ENCODE measurements at regions not wholly inside any gene's neighbourhood (a gene's known extent, or its start where the extent isn't known, plus 50 kb on each side); places are given as distances from the start of the nearest gene placed in this dataset.

GRCh38 chr22:46076651-46077339, 73.5 kb upstream of the PPARA start:
- Histone ChIP-seq H3K4me3 (ENCODE audit: low read length) (no peak overlapping the region), H3K27ac (ENCODE audit: low read depth, low read length) (no peak overlapping the region), H3K27me3 (ENCODE audit: insufficient read depth, low read length) (peaks cover 55% of the 10 kb centered on the region), H3K36me3 (ENCODE audit: insufficient read depth, low read length) (no peaks in the 10 kb centered on the region), H3K9me3 (ENCODE audit: insufficient read depth, low read depth, low read length) (no peaks in the 10 kb centered on the region), H3K9ac (ENCODE audit: low read depth, low read length) (no peak overlapping the region), H3K4me1 (ENCODE audit: insufficient read depth, low read length) (no peaks in the 10 kb centered on the region; the same call in 1 of the 2 replicates)
- WGBS: 91% methylated on average over 22 of the region's 23 CpGs

GRCh38 chr22:46077669-46078099, 72.6 kb upstream of the PPARA start:
- H3K9ac ChIP-seq (ENCODE audit: low read depth, low read length): no peak overlapping the region
- H3K9me3 ChIP-seq (ENCODE audit: insufficient read depth, low read depth, low read length): no peaks in the 10 kb centered on the region
- no peak overlapping the region for H3K27ac ChIP-seq (ENCODE audit: low read depth, low read length)
- H3K4me1 ChIP-seq (ENCODE audit: insufficient read depth, low read length): no peaks in the 10 kb centered on the region; the same call in 1 of the 2 replicates
- 90% methylated on average over 12 of the region's 12 CpGs for WGBS
- no peak overlapping the region for H3K4me3 ChIP-seq (ENCODE audit: low read length)
- H3K36me3 ChIP-seq (ENCODE audit: insufficient read depth, low read length): no peaks in the 10 kb centered on the region
- H3K27me3 ChIP-seq (ENCODE audit: insufficient read depth, low read length): peaks cover 46% of the 10 kb centered on the region

- Histone ChIP-seq H3K36me3 (ENCODE audit: insufficient read depth, low read length) (no peaks in the 10 kb centered on the region), H3K9ac (ENCODE audit: low read depth, low read length) (no peak overlapping the region), H3K27ac (ENCODE audit: low read depth, low read length) (no peak overlapping the region), H3K27me3 (ENCODE audit: insufficient read depth, low read length) (peaks cover 38% of the 10 kb centered on the region), H3K4me1 (ENCODE audit: insufficient read depth, low read length) (no peaks in the 10 kb centered on the region; the same call in 1 of the 2 replicates), H3K9me3 (ENCODE audit: insufficient read depth, low read depth, low read length) (no peaks in the 10 kb centered on the region), H3K4me3 (ENCODE audit: low read length) (no peak overlapping the region)
- 91% methylated on average over 40 of the region's 40 CpGs for WGBS
These were observed 71.9 kb upstream of the PPARA start for GRCh38 chr22:46078241-46079092.

- H3K9ac ChIP-seq (ENCODE audit: low read depth, low read length): no peak overlapping the region
- H3K4me3 ChIP-seq (ENCODE audit: low read length): no peak overlapping the region
- H3K27me3 ChIP-seq (ENCODE audit: insufficient read depth, low read length): peaks cover 30% of the 10 kb centered on the region
- no peaks in the 10 kb centered on the region for H3K9me3 ChIP-seq (ENCODE audit: insufficient read depth, low read depth, low read length)
- H3K36me3 ChIP-seq (ENCODE audit: insufficient read depth, low read length): no peaks in the 10 kb centered on the region
- no peaks in the 10 kb centered on the region; the same call in 1 of the 2 replicates for H3K4me1 ChIP-seq (ENCODE audit: insufficient read depth, low read length)
- WGBS: 94% methylated on average over 21 of the region's 21 CpGs
- no peak overlapping the region for H3K27ac ChIP-seq (ENCODE audit: low read depth, low read length)
These were observed 71.0 kb upstream of the PPARA start for GRCh38 chr22:46079093-46079860.

- WGBS: 94% methylated on average over 57 of the region's 57 CpGs
- Histone ChIP-seq H3K27ac (ENCODE audit: low read depth, low read length) (no peak overlapping the region), H3K27me3 (ENCODE audit: insufficient read depth, low read length) (peaks cover 22% of the 10 kb centered on the region), H3K4me1 (ENCODE audit: insufficient read depth, low read length) (no peaks in the 10 kb centered on the region; the same call in 1 of the 2 replicates), H3K4me3 (ENCODE audit: low read length) (no peak overlapping the region), H3K9ac (ENCODE audit: low read depth, low read length) (no peak overlapping the region), H3K9me3 (ENCODE audit: insufficient read depth, low read depth, low read length) (no peaks in the 10 kb centered on the region), H3K36me3 (ENCODE audit: insufficient read depth, low read length) (no peaks in the 10 kb centered on the region)
These were observed 70.2 kb upstream of the PPARA start for GRCh38 chr22:46079861-46080821.

- H3K4me1 ChIP-seq (ENCODE audit: insufficient read depth, low read length): no peaks in the 10 kb centered on the region; the same call in 1 of the 2 replicates
- no peak overlapping the region for H3K9ac ChIP-seq (ENCODE audit: low read depth, low read length)
- no peak overlapping the region for H3K4me3 ChIP-seq (ENCODE audit: low read length)
- no peaks in the 10 kb centered on the region for H3K9me3 ChIP-seq (ENCODE audit: insufficient read depth, low read depth, low read length)
- no peaks in the 10 kb centered on the region for H3K36me3 ChIP-seq (ENCODE audit: insufficient read depth, low read length)
- WGBS: 95% methylated on average over 25 of the region's 25 CpGs
- peaks cover 11% of the 10 kb centered on the region for H3K27me3 ChIP-seq (ENCODE audit: insufficient read depth, low read length)
- no peak overlapping the region for H3K27ac ChIP-seq (ENCODE audit: low read depth, low read length)
These were observed 69.1 kb upstream of the PPARA start for GRCh38 chr22:46081036-46081830.

- 93% methylated on average over 18 of the region's 18 CpGs for WGBS
- H3K36me3 ChIP-seq (ENCODE audit: insufficient read depth, low read length): no peaks in the 10 kb centered on the region
- no peaks in the 10 kb centered on the region; the same call in 1 of the 2 replicates for H3K4me1 ChIP-seq (ENCODE audit: insufficient read depth, low read length)
- no peak overlapping the region for H3K27ac ChIP-seq (ENCODE audit: low read depth, low read length)
- H3K27me3 ChIP-seq (ENCODE audit: insufficient read depth, low read length): peaks cover 6% of the 10 kb centered on the region
- no peaks in the 10 kb centered on the region for H3K9me3 ChIP-seq (ENCODE audit: insufficient read depth, low read depth, low read length)
- H3K9ac ChIP-seq (ENCODE audit: low read depth, low read length): no peak overlapping the region
- H3K4me3 ChIP-seq (ENCODE audit: low read length): no peak overlapping the region
These were observed 68.5 kb upstream of the PPARA start for GRCh38 chr22:46081831-46082210.

GRCh38 chr22:46082633-46083032, 67.7 kb upstream of the PPARA start:
- H3K4me3 ChIP-seq (ENCODE audit: low read length): no peak overlapping the region
- H3K4me1 ChIP-seq (ENCODE audit: insufficient read depth, low read length): no peaks in the 10 kb centered on the region; the same call in 1 of the 2 replicates

GRCh38 chr22:46083383-46084350, 66.7 kb upstream of the PPARA start:
- Histone ChIP-seq H3K4me3 (ENCODE audit: low read length) (no peak overlapping the region), H3K9ac (ENCODE audit: low read depth, low read length) (no peak overlapping the region), H3K4me1 (ENCODE audit: insufficient read depth, low read length) (no peaks in the 10 kb centered on the region)

More at GRCh38 chr22:46082633-46083032, 67.7 kb upstream of the PPARA start:
- 97% methylated on average over 8 of the region's 8 CpGs for WGBS
- peaks cover 3% of the 10 kb centered on the region; the same call in 1 of the 2 replicates for H3K27me3 ChIP-seq (ENCODE audit: insufficient read depth, low read length)
- no peak overlapping the region for H3K27ac ChIP-seq (ENCODE audit: low read depth, low read length)
- H3K9me3 ChIP-seq (ENCODE audit: insufficient read depth, low read depth, low read length): no peaks in the 10 kb centered on the region
- H3K9ac ChIP-seq (ENCODE audit: low read depth, low read length): no peak overlapping the region
- H3K36me3 ChIP-seq (ENCODE audit: insufficient read depth, low read length): no peaks in the 10 kb centered on the region

More at GRCh38 chr22:46083383-46084350, 66.7 kb upstream of the PPARA start:
- no peak overlapping the region for H3K27ac ChIP-seq (ENCODE audit: low read depth, low read length)
- no peaks in the 10 kb centered on the region for H3K27me3 ChIP-seq (ENCODE audit: insufficient read depth, low read length)
- 94% methylated on average over 24 of the region's 24 CpGs for WGBS
- H3K9me3 ChIP-seq (ENCODE audit: insufficient read depth, low read depth, low read length): no peaks in the 10 kb centered on the region
- H3K36me3 ChIP-seq (ENCODE audit: insufficient read depth, low read length): no peaks in the 10 kb centered on the region

Measured in HUES64 (cell line).